GM19463 (cell line): ENCODE measurements at regions not wholly inside any gene's neighbourhood (a gene's known extent, or its start where the extent isn't known, plus 50 kb on each side); places are given as distances from the start of the nearest gene placed in this dataset.

Source experiments
- ATAC-seq: cut with Tn5 transposase; IDR thresholded peaks from one replicate; pipeline ENCODE4 v1.9.1; 2021; ENCODE audit warnings: mild to moderate bottlenecking, moderate library complexity; ENCODE audit not compliant: unreplicated experiment

- ATAC-seq = no peak
Observed at GRCh38 chrX:43005561-43005960, 227.6 kb upstream of the PPP1R2C start.

DNA sequence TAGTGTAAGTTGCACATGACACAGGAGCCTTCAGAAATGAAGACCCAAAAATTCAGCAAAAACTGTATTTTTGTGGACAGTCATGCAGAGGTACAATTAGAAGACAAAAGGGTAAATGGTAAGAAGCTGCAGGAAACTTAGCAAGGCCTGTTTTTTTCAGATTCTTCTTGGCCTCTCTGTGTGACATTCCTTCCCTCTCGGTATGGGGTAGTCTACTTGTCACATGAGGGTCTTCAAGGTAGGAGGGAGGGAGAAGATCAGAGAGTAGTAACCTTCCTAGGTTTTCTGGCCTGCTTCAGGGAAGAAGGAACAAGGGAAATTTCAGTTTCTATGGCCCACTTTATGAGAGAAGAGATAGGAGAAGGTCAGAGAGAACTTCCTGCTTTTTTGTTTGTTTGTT is 230.4 kb upstream of the PPP1R2C start:
- ATAC-seq = no peak

GRCh38 chrX:43016021-43016420 is 238.1 kb upstream of the PPP1R2C start:
- ATAC-seq = no peak

- ATAC-seq = no peak
Observed at GRCh38 chrX:43018031-43018430, 240.1 kb upstream of the PPP1R2C start.

- ATAC-seq = no peak
Observed at GRCh38 chrX:43019021-43019420, 241.1 kb upstream of the PPP1R2C start.

GRCh38 chrX:43025806-43026315 is 247.9 kb upstream of the PPP1R2C start:
- no peak for ATAC-seq

DNA sequence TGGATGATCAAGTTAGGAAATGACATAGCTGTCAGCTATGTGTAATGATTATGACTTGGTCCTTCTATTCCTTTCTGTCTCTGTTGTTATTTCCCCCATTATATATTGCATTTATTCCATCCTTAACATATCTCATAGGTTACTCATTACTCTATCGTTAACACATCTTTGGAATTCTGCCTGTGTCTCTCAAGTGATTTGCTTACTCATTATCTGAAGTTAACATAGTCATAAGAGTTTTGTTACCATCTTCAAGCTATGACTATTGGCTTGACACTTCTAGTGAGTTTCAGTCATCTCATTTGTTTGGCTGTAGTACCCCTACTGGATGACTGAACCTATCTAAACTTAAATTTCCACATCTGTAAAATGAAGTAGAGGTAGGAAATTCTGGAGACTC is 286.1 kb upstream of the PPP1R2C start:
- no peak for ATAC-seq

DNA sequence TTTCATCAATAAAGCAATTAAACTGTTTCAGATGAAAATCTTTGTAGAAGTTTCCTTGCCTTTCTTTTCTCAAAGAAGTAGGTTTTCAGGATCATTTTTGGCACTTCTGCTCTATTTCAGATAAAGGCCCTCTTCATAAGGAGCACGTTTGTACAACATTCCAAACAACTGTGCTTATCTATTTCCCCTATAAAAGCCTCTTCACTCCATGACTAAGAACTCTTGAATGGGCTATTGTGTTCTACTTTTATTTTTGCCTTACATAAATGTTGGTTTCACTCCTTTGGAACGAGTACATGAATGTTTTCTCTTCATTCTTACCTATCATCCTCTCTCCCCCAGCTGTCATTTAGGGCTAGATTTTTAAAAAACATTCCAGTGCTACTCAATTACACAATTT is 288.0 kb upstream of the PPP1R2C start:
- no peak for ATAC-seq

DNA sequence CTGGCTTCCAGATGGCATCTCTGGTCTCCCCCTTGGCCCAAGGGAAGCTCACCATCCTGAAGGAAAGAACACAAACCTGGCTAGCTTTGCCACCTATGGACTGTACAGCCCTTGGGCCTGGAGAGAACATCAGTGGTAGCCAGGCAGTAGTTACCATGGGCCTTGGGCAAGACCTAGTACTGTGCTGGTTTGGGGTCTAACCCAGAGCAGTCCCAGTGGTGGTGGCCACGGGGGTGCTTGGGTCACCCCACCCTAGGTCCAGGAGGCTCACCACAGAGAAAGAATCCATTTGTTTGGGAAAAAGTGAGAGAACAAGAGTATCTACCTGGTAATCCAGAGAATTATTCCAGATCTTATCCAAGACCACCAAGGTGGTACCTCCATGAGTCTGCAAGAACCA is 290.7 kb upstream of the PPP1R2C start:
- ATAC-seq = no peak

DNA sequence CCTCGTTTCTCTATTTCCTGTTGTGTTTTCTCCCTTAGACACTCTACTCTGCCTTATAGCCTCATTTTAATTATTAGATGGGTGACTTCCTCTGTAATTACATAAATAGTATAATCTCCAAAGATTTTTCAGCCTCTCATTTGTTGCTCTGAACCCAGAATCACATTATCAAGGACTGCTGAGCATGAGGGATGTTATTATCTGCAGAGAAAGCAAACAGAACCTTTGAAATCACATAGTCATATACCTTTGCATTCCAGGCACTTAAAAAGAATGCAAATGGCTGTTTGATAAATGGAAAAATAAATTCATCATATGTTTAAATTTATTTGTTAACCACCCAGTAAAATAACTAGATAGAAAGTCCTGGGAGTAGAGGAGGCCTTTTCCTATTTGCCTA is 305.1 kb upstream of the PPP1R2C start:
- ATAC-seq = no peak

DNA sequence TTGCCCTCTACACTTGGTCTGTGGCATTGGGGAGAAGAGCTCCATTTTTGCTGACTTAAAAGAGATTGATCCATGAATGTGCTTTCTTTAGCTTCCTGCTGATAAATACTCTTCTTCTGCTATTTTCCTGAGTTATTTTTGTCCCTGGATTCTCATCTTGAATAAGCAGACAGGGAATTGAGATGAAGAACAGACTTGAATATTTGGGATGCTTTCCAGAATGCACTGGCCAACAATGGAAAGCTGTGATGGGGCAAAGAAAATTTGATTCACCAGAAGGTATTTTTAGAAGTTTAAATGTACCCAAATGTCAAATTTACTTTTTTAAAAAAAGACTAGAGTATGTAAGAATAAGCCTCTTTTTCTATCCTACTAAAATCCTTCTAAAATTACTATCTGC is 309.9 kb upstream of the PPP1R2C start:
- no peak for ATAC-seq

GRCh38 chrX:43096830-43097229 is 318.9 kb upstream of the PPP1R2C start:
- no peak for ATAC-seq

GRCh38 chrX:43106009-43106408 is 328.0 kb upstream of the PPP1R2C start:
- no peak for ATAC-seq

GRCh38 chrX:43108828-43109227 is 330.9 kb upstream of the PPP1R2C start:
- no peak for ATAC-seq

GRCh38 chrX:43121637-43122036 is 343.7 kb upstream of the PPP1R2C start:
- no peak for ATAC-seq

GRCh38 chrX:43139645-43140044 is 361.7 kb upstream of the PPP1R2C start:
- ATAC-seq = no peak

DNA sequence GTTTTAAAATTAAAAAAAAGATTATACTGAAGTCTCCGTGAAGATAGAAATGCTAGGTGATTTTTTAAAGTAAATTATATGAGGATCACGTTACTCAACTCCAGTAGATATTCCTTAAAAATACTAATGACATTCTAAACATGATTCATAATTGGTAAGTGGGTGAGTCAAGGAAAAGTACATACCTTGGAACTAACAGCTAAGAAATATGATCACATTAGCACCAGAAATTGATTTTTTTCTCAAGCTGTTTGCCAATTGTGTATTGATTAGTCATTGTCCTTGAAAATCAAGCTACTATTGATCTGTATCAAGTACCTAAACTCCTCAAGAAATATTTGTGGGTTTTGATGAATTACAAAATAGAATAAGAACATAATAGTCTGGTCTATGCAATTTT is 362.6 kb upstream of the PPP1R2C start:
- no peak for ATAC-seq

- no peak for ATAC-seq
Observed at GRCh38 chrX:43141885-43142284, 363.9 kb upstream of the PPP1R2C start.

- ATAC-seq = no peak
Observed at GRCh38 chrX:43148305-43148704, 370.3 kb upstream of the PPP1R2C start.

- ATAC-seq = no peak
Observed at GRCh38 chrX:43165343-43165920, 387.5 kb upstream of the PPP1R2C start.

DNA sequence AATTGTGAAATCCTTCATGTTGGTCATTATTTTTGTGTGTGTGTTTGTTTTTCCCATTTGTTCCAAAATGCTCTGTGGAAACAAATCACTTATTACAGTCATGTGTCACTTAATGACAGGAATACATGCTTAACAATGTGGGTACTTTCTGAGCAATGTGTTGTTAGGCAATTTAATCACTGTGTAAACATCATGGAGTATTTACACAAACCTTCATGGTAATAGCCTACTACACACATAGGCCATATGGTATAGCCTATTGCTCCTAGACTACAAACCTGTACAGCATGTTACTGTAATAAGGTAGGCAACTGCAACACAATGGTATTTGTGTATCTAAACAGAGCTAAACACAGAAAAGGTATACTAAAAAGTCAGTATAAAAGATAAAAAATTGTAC is 388.9 kb upstream of the PPP1R2C start:
- no peak for ATAC-seq

DNA sequence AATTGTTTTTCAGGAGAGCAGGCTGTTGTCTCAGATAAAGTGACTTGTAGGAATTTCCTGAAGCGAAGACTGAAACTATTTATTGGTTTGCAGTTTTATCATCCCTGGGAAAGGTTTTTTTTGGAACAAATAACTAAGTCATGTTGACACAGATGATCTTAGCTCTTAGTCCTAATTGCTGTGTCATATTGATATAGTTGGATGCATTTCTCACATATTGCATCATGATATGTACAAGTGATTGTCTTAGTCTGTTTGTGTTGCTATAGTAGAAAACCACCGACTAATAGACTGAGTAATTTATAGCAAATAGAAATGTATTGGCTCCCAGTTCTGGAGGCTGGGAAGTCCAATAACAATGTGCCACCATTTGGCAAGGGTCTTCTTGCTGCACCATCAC is 397.5 kb upstream of the PPP1R2C start:
- ATAC-seq = no peak

- no peak for ATAC-seq
Observed at GRCh38 chrX:43176686-43177085, 398.7 kb upstream of the PPP1R2C start.
